SH-SY5Y (cell line): ENCODE measurements at regions not wholly inside any gene's neighbourhood (a gene's known extent, or its start where the extent isn't known, plus 50 kb on each side); places are given as distances from the start of the nearest gene placed in this dataset.

Experiments used
- GATA2 ChIP-seq: IDR thresholded peaks from 2 replicates; pipeline ENCODE4 v1.6.1; 2011; ENCODE audit warnings: mild to moderate bottlenecking, low read depth, low read length
- GATA3 ChIP-seq: IDR thresholded peaks from 2 replicates; pipeline ENCODE4 v1.6.1; 2011; ENCODE audit warnings: low read depth, mild to moderate bottlenecking, low read length, moderate library complexity

DNA sequence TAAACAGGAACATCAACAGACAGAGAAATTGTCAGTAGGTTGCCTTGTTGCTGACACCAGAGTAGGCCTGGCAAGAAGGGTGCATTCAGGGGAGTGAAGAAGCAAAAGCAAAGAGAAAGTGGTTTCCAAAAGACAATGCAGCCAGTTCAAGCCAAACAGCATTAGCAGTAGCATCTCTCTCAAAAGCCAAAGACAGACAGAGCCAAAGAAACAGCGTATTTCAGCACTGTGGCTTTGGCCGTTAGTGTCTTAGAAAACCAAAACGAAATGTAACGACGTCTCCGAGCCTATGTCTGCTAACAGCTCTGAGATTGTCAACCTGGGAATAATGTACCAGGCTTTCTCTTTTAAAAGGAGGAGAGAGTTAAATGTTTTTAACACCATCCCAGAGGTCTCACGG, 178.6 kb downstream of the NRP2 start:
- TF ChIP-seq GATA3 (no peak), GATA2 (no peak)
